HG02642 (cell line): ENCODE measurements at regions not wholly inside any gene's neighbourhood (a gene's known extent, or its start where the extent isn't known, plus 50 kb on each side); places are given as distances from the start of the nearest gene placed in this dataset.
"Not testable (repeated sequence)": the region's sequence is repeated elsewhere in the genome, so short reads cannot be mapped to it uniquely, and the experiment has no call there.

ENCODE experiments used
- ATAC-seq: cut with Tn5 transposase; IDR thresholded peaks from one replicate; pipeline ENCODE4 v1.9.1; 2021; ENCODE audit warnings: mild to moderate bottlenecking; ENCODE audit not compliant: unreplicated experiment, poor library complexity

DNA sequence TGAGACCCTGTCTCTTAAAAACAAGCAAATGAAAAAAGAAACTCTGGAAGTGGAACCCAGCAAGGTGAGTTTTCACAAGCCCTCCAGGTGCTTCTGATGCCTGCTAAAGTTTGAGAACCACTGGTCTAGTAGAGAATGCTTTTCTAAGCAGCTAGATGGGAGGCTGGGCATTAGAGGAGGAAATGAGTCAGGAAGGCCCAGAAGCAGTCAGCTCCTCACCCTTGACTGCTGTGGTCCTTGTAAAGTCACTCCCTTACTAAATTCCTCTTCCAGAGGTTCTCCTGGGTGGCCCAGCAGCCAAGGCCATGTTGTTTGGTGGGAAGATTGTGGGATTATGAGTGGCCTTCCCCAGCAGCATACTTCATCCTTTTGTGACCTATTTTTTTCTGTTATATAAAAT, 52.0 kb upstream of the FYN start:
- no peak for ATAC-seq

DNA sequence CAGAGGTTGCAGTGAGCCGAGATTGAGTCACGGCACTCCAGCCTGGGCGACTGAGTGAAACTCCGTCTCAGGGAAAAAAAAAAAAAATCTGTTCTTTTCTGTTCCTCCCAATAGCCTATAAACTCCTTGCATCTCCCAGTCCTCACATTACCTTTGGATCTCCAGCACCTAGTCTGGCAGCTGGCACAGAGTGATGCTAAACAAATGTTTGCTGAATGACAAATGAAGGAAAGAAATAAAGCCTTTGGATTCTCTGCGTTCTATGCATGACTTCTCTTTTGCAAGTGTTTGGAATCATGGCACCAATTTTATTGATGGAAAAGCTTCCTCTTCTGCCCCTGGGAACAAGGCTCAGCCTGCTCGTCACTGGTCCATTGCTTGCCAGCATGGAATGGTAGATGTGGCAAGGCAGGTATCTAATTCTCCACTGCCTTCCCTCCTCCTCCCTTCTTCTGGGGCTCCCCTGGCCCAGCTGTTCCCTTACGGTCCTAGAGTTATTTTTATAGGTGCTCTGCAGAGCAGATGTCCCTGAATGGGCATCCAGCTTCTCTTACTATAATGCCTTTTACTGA, 53.6 kb upstream of the FYN start:
- ATAC-seq = no peak

DNA sequence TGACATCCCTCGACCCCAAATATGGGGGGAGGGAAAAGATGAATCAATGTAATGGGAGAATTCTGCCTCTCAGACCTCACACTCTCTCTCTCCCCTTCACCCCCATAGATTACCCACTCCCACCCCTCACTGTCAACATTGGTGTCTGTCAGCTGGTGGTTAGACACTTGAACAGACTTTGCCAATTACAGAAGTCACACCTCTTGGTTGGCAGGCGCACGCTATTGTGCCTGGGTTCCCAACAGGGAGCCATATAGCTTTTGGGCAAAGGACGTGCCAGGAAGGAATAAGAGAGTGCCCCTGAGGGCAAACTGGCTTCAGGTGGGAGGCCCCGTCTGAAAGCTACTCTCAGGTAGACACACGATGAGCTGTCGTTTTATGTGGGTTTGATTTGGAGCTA, 54.1 kb upstream of the FYN start:
- no peak for ATAC-seq

DNA sequence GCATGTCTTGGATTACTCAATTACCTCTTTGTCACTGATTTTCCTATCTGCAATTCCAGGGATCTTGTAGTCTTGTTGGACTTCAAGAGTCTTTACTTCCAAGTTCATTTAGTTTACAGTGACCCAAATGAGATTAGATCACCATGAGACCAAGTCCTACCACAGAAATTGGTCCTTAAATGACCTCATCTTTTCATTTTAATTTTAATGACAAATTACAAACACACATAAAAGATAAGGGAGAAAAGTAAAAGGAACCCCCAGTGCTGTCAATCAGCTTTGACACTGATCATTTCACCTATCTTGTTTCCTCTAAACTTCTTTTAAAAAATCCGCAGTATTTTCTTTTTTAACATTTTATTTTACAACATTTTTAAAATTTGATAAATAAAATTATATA, 54.9 kb upstream of the FYN start:
- no peak for ATAC-seq

DNA sequence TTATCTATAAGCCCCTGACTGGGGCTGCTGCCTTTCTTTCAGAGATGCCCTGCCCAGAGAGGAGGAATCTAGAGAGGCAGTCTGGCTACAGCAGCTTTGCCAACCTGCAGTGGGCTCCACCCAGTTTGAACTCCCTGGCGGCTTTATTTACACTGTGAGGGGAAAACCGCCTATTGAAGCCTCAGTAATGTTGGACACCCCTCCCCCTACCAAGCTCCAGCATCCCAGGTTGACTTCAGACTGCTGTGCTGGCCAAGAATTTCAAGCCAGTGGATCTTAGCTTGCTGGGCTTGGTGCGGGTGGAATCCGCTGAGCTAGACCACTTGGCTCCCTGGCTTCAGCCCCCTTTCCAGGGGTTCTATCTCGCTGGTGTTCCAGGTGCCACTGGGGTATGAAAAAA, 61.4 kb upstream of the FYN start:
- not testable (repeated sequence) for ATAC-seq

DNA sequence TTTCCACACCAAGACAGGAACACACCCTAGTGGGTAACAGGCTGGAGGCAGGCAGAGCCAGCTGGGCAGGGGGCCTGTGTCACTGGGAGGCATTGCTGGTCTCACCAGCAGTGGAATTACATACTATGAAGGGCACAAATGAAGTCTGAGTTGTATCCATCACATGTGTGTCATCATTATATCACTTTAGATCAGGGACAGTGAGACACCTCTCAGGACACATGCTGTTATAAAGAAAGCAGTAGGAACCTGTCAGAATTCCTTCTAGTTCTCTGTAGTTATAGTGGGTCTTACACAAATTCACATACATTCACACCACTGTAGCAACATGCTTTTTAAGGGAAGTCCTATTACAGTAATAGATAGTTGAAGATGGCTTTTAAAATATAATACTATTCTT, 63.5 kb upstream of the FYN start:
- ATAC-seq = no peak

DNA sequence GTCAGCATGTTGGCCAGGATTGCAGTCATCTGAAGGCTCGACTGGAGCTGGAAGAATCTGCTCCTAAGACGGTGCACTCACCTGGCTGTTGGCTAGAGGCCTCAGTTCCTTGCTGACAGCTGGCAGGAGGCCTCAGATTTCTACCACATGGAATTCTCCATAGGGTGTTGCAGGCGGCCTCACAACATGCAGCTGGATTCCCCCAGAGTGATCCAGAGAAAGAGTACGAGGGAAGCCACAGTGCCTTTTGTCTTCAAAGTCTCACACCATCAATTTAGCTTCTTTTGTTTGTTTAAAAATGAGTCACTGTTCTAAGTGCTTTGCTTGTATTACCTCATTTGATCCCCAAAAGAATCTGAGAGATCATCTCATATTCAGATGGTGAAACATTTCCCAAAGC, 65.5 kb upstream of the FYN start:
- no peak for ATAC-seq

DNA sequence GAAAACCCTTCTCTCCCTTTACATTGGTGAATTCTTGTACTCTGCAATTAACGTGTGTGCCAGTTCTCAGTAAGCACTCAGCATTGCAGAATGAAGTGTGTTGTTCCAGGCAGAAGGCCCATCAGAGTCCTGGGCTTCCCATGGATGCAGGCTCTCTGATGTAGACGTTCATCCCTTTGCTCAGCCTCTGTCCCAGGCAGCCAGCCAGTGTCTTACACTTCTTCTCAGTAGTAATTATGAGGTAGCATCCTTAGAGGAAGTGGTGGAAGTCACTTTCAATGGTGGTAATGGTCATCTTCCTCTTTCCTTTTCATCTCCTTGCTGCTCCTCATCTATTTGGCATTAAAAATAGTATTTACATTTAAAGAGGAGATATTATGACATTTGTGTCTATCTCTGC, 66.7 kb upstream of the FYN start:
- ATAC-seq = no peak

DNA sequence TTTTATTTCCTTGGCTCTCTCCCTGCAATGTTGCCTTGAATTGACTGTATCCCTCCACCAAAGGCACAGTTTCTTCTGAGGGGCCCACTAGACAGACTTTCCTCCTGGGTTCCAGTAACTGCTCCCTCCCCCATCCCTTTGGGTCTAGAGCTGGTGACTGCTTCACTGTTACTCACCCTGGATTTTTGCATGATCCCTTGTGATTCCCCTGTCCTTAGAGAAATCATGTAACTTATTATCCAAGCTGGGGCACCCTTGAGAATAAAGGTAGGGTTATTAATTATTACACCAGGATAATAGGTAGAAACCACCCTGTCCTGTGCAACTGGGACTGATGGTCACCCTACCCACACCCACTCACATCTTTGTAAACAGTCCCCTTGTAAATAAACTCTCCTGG, 67.5 kb upstream of the FYN start:
- no peak for ATAC-seq

DNA sequence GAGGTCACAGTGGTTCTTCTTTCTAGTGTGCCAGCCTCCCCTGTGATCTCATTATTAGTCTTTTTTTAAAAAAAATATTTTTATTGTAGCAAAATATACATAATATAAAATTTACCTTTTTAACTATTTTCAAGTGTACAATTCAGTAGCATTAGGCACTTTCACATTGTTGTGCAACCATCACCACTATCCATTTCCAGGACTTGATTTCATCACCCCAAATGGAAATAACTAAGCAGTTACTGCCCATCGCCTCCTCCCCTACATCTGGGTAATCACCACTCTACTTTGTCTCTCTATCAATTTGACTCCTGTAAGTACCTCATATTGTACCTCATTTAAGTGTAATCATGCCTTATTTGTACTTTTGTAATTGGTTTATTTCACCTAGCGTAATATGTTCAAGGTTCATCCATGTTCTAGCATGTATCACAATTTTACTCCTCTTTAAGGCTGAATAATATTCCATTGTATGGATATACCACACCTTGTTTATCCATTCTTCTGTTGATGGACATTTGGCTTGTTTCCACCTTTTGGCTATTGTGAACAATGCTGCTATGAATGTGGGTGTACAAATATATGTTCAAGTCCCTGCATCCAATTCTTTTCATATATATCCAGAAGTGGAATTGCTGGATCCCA, 68.6 kb upstream of the FYN start:
- ATAC-seq = no peak

DNA sequence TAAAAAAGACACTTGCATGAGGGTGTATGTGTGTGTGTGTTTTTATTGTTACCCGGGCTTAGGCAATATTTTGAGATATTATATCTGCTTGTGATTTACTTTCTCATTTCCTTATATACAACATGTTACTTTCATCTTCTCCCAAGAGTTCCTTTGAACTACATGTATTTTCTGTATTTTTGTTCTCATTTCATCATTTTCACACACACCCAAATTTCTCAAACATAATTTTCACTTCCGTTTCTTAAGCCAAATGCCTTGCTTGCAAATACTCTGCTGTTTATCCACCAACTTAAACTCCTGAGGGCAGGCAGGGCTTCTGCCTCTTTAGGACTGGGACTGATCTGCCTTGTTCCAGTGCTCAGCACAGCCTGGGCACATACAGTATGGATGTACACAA, 69.3 kb upstream of the FYN start:
- no peak for ATAC-seq

DNA sequence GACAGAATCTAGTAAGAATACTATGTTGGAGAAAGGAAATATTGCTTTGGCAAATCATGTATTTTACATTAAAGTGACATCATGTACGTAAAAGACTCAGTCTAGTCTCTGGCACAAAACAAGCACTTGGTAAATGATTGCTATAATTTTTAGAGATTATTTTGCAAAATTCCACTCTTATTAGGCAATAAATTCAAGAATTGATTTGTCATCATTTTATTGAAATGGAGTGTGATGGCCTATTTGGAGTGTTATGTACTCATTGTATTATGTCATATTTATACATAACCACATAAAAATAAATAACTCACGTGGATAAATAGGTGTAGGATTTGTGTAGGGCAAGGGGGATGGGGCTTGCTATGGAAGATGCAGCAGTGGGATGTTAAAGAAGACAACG, 70.0 kb upstream of the FYN start:
- no peak for ATAC-seq

DNA sequence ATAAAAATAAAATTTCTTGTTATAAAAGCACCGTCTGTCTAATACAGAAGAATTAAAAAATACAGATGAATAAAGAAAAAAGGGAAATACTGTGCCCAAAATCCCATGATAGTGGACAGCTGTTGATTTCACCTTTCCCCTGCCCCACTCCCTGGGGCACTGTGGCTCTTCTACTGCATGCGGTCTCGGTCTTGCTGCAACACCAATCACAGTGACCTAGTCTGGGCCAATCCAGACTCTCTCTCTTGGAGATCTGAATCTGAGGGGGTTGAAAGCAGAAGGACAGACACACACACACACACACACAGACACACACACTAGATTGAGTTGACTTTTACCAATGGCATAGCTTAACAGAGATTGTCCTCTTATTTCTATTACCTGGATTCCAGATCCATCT, 70.5 kb upstream of the FYN start:
- no peak for ATAC-seq

DNA sequence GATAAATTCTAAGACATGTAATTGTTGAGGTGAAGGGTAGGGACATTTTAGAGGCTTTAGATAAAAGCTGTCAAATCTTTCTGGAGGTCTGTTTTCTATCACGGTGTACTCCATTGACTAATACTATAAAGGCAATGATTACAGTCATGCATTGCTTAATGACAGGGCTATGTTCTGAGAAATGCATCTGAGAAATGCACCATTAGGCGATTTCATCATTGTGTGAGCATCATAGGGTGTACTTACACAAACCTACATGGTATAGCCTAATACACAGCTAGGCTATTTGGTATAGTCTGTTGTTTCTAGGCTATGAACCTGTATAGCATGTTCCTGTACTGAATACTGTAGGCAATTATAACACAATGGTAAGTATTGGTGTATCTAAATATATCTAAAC, 71.3 kb upstream of the FYN start:
- no peak for ATAC-seq

DNA sequence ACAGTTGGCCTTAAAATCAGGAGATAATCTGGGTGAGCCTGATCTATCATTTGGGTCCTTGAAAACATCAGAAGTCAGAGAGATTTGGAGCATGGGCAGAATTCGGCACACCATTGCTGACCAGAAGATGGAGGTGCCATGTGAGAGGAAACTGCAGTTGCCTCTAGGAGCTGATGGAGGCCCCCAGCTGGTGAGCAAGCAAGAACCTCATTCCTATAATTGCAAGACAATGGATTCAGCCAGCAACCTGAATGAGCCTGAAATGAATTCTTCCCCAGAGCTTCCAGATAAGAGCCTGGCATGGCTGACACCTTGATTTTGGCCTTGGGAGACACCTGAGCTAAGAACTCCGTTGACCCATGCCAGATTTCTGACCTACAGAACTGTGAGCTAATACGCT, 76.3 kb upstream of the FYN start:
- no peak for ATAC-seq

DNA sequence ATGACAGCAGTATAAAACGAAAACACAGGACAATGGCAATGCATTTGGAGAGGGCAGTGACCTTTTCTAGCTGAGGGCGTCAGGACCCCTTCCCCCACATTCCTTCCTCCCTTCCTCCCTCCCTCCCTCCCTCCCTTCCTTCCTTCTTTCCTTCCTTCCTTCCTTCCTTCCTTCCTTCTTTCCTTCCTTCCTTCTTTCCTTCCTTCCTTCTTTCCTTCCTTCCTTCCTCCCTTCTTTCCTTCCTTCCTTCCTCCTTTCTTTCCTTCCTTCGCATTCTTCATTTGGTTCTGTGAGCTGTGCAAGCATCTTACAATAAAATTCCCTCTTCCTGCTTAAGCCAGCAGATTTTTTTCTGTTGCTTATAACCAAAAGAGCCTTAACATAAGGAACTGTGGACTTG, 76.7 kb upstream of the FYN start:
- not testable (repeated sequence) for ATAC-seq

DNA sequence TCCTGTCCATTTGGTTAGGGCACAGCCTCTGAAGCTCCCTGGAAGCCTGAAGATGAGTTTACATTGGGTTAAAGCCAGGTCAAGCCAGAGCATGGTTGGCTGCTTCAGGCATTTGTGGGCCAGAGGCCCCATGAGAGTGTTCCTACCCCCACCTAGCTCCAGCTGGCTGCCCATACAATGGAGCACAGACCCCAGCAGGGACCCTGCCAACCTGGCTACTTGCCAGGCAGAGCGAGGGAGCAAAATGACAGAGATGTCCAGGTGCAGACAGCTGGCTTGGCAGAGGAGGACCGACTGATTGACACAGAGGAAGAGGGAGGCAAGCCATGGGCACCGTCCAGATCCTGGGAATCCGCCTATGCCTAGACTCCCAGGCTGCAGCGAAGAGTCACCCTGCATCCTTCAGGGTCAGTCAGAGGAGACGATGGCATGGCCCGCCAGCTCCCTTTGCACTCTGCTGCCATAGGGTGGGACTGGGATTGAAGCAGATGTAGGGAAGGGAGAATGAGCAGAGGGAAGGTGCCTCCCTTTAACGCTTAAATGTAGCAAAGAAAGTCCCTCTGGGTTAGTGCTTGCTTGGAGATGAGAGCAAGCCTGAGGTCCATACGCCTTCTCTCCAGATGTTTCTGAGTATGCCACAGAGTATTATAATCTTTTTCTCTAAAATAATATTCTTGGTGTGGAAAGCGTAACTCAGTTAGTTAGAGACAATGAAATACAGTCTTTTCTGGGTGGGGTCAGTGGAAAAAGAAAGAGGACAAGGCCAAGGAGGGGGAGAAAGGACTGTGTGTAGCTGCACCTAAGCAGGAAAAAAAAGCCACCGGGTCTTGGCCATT, 77.6 kb upstream of the FYN start:
- no peak for ATAC-seq

DNA sequence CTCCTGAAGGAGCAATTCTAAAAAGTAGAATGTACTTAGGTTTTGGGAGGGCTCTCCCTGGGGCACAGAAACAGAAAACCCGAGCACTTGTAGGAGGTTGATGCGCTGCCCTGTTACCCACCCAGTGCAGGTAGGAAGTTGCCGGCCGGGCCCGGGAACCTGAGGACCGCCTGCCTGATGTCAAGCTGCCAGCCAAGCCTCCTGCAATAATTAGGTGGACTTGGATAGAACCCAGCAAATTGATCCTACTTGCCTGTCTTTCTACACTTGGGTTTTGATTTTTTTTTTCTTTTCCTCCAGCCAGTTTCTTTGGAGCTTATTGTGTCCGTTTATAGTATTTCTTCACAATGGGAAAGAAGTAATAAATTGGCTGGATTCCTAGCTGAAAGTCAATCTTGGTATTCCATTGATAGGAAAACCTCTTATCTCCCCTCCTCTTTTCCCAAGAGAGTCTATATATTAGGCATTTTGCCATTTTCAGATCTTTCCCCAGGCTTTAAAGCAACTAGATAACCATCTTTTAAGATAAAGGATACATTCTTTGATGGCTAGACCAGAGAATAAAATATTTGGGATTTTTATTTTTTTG, 78.3 kb upstream of the FYN start:
- no peak for ATAC-seq

DNA sequence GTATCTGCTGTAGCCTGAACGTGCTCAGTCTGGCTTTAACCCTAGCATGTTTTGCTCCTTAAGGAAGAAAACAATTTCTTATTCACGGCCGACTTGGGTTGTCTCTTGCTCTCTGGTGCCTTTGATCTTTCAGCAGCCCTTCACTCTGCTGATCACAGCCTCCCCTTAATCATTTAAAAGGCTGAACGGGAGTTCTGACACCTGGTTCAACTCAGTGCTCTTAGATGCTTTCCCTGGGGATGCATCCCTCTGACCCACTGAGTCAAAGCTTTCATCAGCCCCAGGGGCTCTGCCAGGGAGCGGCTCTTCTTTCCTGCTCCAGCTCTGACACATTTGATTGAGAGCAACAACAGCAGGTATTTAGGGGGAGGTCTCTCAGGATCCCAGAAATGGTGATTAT, 79.0 kb upstream of the FYN start:
- ATAC-seq = no peak

DNA sequence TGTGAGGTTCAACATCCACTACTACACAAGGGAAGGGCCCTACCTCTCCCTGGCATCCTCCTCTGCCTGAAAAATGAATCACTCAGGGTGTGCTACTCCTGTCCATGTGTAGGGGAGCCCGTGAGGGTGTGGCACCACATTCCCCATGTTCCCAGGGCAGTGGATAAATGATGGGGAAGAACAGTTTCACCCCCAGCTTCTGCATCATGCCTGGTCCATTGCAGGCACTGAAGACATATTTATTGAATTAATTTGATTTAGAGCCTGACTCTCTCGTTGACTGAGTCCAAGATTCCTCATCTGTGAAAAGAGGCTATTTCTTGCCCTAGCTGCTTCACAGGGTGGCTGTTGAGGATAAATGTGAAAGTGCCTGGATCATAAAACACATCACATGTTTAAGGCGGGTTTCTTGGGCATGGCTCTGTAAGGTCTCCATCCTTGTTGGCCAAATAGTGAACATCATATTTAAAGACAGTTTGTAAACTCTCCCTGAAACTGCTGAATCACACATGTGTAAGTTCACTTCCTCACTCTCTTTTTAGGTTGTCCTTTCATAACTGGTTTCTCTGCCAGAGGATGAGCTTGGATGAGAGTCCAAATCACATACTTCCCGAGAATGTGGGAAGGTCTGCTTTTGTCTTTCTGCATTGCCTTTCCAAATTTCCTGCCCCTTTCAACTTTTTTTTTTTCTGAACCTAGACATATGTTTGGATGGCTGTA, 79.7 kb upstream of the FYN start:
- ATAC-seq = no peak

DNA sequence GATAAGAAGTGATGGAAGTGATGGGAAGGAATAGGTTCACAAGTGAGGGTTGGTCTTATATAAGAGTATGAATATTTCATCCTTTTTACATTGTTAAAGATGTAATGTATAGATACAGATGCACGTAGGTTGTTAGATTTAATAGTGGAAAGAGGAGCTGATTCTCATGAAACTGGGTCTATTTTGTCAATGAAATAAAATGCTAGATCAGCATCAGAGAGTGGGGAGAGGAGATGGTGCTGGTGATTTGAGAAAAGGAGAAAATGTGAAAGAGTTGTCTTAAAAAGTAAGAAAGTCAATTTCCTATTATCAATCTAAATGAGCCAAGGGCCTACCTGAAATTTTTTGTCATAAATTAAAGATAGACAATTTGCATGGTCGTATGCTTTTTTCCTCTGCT, 82.8 kb upstream of the FYN start:
- no peak for ATAC-seq
